ENCODE measurements at regions not wholly inside any gene's neighbourhood (a gene's known extent, or its start where the extent isn't known, plus 50 kb on each side); places are given as distances from the start of the nearest gene placed in this dataset.

DNA sequence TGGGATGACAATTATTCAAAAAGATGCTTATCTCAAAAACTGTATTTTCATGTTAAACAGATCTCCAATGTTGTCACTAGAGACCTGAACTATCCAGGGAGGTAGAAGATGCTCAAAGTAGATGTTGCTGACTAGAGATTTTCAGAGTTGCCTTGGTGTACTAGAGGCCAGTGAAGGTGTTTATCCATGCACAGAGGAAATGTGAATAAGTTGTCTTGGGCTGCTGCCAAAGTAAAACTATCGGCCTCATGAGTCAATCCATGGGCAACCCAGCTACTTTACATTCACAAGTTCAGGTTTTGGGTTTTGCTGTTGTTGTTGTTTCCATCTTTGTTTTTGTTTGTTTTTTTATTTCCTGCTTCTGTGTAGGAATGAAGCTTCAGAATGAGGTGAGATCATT lies 141.1 kb upstream of the RANBP3L start:
- TF ChIP-seq, protein P1, sequence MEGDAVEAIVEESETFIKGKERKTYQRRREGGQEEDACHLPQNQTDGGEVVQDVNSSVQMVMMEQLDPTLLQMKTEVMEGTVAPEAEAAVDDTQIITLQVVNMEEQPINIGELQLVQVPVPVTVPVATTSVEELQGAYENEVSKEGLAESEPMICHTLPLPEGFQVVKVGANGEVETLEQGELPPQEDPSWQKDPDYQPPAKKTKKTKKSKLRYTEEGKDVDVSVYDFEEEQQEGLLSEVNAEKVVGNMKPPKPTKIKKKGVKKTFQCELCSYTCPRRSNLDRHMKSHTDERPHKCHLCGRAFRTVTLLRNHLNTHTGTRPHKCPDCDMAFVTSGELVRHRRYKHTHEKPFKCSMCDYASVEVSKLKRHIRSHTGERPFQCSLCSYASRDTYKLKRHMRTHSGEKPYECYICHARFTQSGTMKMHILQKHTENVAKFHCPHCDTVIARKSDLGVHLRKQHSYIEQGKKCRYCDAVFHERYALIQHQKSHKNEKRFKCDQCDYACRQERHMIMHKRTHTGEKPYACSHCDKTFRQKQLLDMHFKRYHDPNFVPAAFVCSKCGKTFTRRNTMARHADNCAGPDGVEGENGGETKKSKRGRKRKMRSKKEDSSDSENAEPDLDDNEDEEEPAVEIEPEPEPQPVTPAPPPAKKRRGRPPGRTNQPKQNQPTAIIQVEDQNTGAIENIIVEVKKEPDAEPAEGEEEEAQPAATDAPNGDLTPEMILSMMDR (IDR thresholded peaks at IDR 0.05), result no peak
- TF ChIP-seq POLR2A (IDR thresholded peaks at IDR 0.05), result no peak

Data from testis (tissue), 2 donors.